SK-N-SH (cell line): ENCODE measurements at regions not wholly inside any gene's neighbourhood (a gene's known extent, or its start where the extent isn't known, plus 50 kb on each side); places are given as distances from the start of the nearest gene placed in this dataset.

Source experiments
- CTCF ChIA-PET: fragments of 300-600, 350-600 bp; formaldehyde crosslinking; extraction: SDS; loops from one replicate; lab custom pipeline; 2021; lab: Yijun Ruan, JAX
- POLR2A ChIA-PET: fragments of 350-600 bp; sonication (Branson Sonifier 250); formaldehyde crosslinking; extraction: SDS; loops from one replicate; lab custom pipeline; 2020; ENCODE audit warnings: antibody characterized with exemption, inconsistent platforms; lab: Yijun Ruan, JAX
- DNase-seq: peaks from one replicate; pipeline ENCODE4 v3.0.0; 2012
- H2AFZ ChIP-seq: fragments of 200-600 bp; sonication (generic); 2 replicates; pipeline ENCODE4 v1.8.1; 2016; ENCODE audit warnings: antibody characterized with exemption, mild to moderate bottlenecking, low read depth
- H3F3A ChIP-seq: fragments of 200-600 bp; sonication (generic); replicated peaks from 2 replicates; pipeline ENCODE3; 2016; ENCODE audit warnings: antibody characterized with exemption, mild to moderate bottlenecking; ENCODE audit not compliant: insufficient read depth
- H3K27ac ChIP-seq, 2 experiments: fragments of 200-500 bp in 1 of 2; fragments of 200-600 bp in 1 of 2; sonication (Bioruptor generic) in 1 of 2; sonication (generic), shearing (Covaris generic) in 1 of 2; 2 replicates each; pipeline versions ENCODE4 v1.5.1 to v1.6.1; 2014 to 2016; ENCODE audit warnings: low read depth in 2 of 2, inconsistent platforms in 1 of 2, low read length in 1 of 2, mild to moderate bottlenecking in 1 of 2, mixed read lengths in 1 of 2
- H3K27me3 ChIP-seq: fragments of 200-600 bp; sonication (generic), shearing (Covaris generic); 2 replicates; pipeline ENCODE4 v1.6.1; 2016; ENCODE audit warnings: mixed run types; ENCODE audit not compliant: insufficient read depth
- H3K36me3 ChIP-seq, 2 experiments: fragments of 200-500 bp in 1 of 2; fragments of 200-600 bp in 1 of 2; sonication (Bioruptor generic) in 1 of 2; sonication (generic) in 1 of 2; replicated peaks in 1 of 2; 2 replicates each; pipeline versions ENCODE3 to v1.5.1; 2014 to 2016; ENCODE audit warnings: low read length in 1 of 2, mild to moderate bottlenecking in 1 of 2; ENCODE audit not compliant: insufficient read depth in 2 of 2, control insufficient read depth in 1 of 2
- H3K4me1 ChIP-seq, 2 experiments: fragments of 200-500 bp in 1 of 2; fragments of 200-600 bp in 1 of 2; sonication (Bioruptor generic) in 1 of 2; sonication (generic), shearing (Covaris generic) in 1 of 2; 2 replicates each; pipeline versions ENCODE4 v1.5.1 to v1.6.1; 2014 to 2016; ENCODE audit warnings: low read depth in 1 of 2, low read length in 1 of 2, mixed run types in 1 of 2; ENCODE audit not compliant: insufficient read depth in 2 of 2, control insufficient read depth in 1 of 2
- H3K4me2 ChIP-seq: fragments of 200-600 bp; sonication (generic), shearing (Covaris generic); 2 replicates; pipeline ENCODE4 v1.6.1; 2017; ENCODE audit warnings: mixed run types
- H3K4me3 ChIP-seq, 2 experiments: fragments of 200-500 bp in 1 of 2; fragments of 200-600 bp in 1 of 2; sonication (Bioruptor generic) in 1 of 2; sonication (generic), shearing (Covaris generic) in 1 of 2; 2 replicates each; pipeline versions ENCODE4 v1.5.1 to v1.8.1; 2014 to 2016; ENCODE audit warnings: low read depth in 2 of 2, inconsistent platforms in 1 of 2, low read length in 1 of 2, mild to moderate bottlenecking in 1 of 2, mixed read lengths in 1 of 2, moderate library complexity in 1 of 2
- H3K79me2 ChIP-seq: fragments of 200-600 bp; sonication (generic); 2 replicates; pipeline ENCODE4 v1.8.1; 2017; ENCODE audit warnings: mild to moderate bottlenecking; ENCODE audit not compliant: insufficient read depth
- H3K9ac ChIP-seq: fragments of 200-600 bp; sonication (generic); 2 replicates; pipeline ENCODE4 v1.6.1; 2017; ENCODE audit warnings: mixed run types
- H3K9me2 ChIP-seq: fragments of 200-600 bp; sonication (generic); 2 replicates; pipeline ENCODE4 v1.6.1; 2017; ENCODE audit warnings: mixed run types
- H3K9me3 ChIP-seq: fragments of 200-600 bp; sonication (generic); 2 replicates; pipeline ENCODE4 v1.6.1; 2017; ENCODE audit warnings: mixed run types, mild to moderate bottlenecking, moderate library complexity
- H4K20me1 ChIP-seq: fragments of 200-600 bp; sonication (generic); 2 replicates; pipeline ENCODE4 v1.6.1; 2017; ENCODE audit warnings: mild to moderate bottlenecking, mixed run types; ENCODE audit not compliant: insufficient read depth
- CHD2 ChIP-seq: fragments of 150-350 bp; IDR thresholded peaks from 2 replicates; pipeline ENCODE4 v1.6.1; 2018; ENCODE audit warnings: low read length; ENCODE audit not compliant: partially characterized antibody
- ELF1 ChIP-seq: IDR thresholded peaks from 2 replicates; pipeline ENCODE4 v1.4.0; 2012
- EP300 ChIP-seq, 2 experiments: IDR thresholded peaks; 2 replicates each; pipeline versions ENCODE4 v1.4.0 to v1.6.1; 2012; ENCODE audit warnings: borderline replicate concordance in 1 of 2, low read depth in 1 of 2, low read length in 1 of 2
- EZH2phosphoT487 ChIP-seq: fragments of 200-600 bp; sonication (generic); IDR thresholded peaks from 2 replicates; pipeline ENCODE4 v1.6.1; 2017; ENCODE audit warnings: low read depth, mixed run types, mild to moderate bottlenecking, antibody characterized with exemption, moderate library complexity, borderline replicate concordance
- GABPA ChIP-seq: IDR thresholded peaks from 2 replicates; pipeline ENCODE4 v1.4.0; 2012; ENCODE audit warnings: low read depth, mild to moderate bottlenecking
- GATA2 ChIP-seq: sonication (generic); formaldehyde crosslinking; IDR thresholded peaks from 2 replicates; pipeline ENCODE4 v1.5.0; 2020; ENCODE audit warnings: mild to moderate bottlenecking, missing genetic modification reagents
- IRF3 ChIP-seq: fragments of 150-350 bp; IDR thresholded peaks from 2 replicates; pipeline ENCODE4 v1.6.1; 2016; ENCODE audit warnings: mild to moderate bottlenecking, low read depth, low read length
- MAX ChIP-seq: IDR thresholded peaks from 2 replicates; pipeline ENCODE4 v1.4.0; 2012; ENCODE audit warnings: low read depth
- MXI1 ChIP-seq: IDR thresholded peaks from 2 replicates; pipeline ENCODE4 v1.6.1; 2012; ENCODE audit warnings: mild to moderate bottlenecking, low read depth, low read length, improper control_type of control experiment
- NFIC ChIP-seq: IDR thresholded peaks from 2 replicates; pipeline ENCODE4 v1.4.0; 2012; ENCODE audit warnings: borderline replicate concordance
- NRF1 ChIP-seq: IDR thresholded peaks from 2 replicates; pipeline ENCODE4 v1.6.1; 2012; ENCODE audit warnings: low read depth, mild to moderate bottlenecking, low read length
- PBX3 ChIP-seq: IDR thresholded peaks from 2 replicates; pipeline ENCODE4; 2012
- POLR2AphosphoS5 ChIP-seq: IDR thresholded peaks from 2 replicates; pipeline ENCODE4 v1.6.1; 2012; ENCODE audit warnings: low read depth, low read length
- RAD21 ChIP-seq: IDR thresholded peaks from 2 replicates; pipeline ENCODE4 v1.6.1; 2012; ENCODE audit warnings: mild to moderate bottlenecking, low read length
- RCOR1 ChIP-seq: fragments of 150-350 bp; IDR thresholded peaks from 2 replicates; pipeline ENCODE4 v1.6.1; 2017; ENCODE audit warnings: antibody characterized with exemption, low read length
- RXRA ChIP-seq: IDR thresholded peaks from 2 replicates; pipeline ENCODE4 v1.4.0; 2012; ENCODE audit warnings: low read depth, mild to moderate bottlenecking, borderline replicate concordance
- SIN3A ChIP-seq: IDR thresholded peaks from 2 replicates; pipeline ENCODE4 v1.6.1; 2012; ENCODE audit warnings: low read depth, mild to moderate bottlenecking, low read length, moderate library complexity, borderline replicate concordance
- SMC3 ChIP-seq: IDR thresholded peaks from 2 replicates; pipeline ENCODE4 v1.6.1; 2012; ENCODE audit warnings: low read depth, low read length, improper control_type of control experiment
- TAF1 ChIP-seq: IDR thresholded peaks from 2 replicates; pipeline ENCODE4 v1.6.1; 2012; ENCODE audit warnings: low read depth, mild to moderate bottlenecking, low read length, moderate library complexity, borderline replicate concordance
- TCF12 ChIP-seq: IDR thresholded peaks from 2 replicates; pipeline ENCODE4 v1.4.0; 2012
- TEAD4 ChIP-seq: IDR thresholded peaks from 2 replicates; pipeline ENCODE4 v1.4.0; 2012; ENCODE audit warnings: mild to moderate bottlenecking, borderline replicate concordance; ENCODE audit not compliant: insufficient read depth
- USF1 ChIP-seq: IDR thresholded peaks from 2 replicates; pipeline ENCODE4 v1.4.0; 2012; ENCODE audit warnings: low read depth, borderline replicate concordance
- USF2 ChIP-seq: fragments of 150-350 bp; IDR thresholded peaks from 2 replicates; pipeline ENCODE4 v1.6.1; 2017; ENCODE audit warnings: antibody characterized with exemption, low read length, low read depth, borderline replicate concordance
- YY1 ChIP-seq: IDR thresholded peaks from 2 replicates; pipeline ENCODE4 v1.4.0; 2012; ENCODE audit warnings: low read depth, mild to moderate bottlenecking
- ZBTB33 ChIP-seq: IDR thresholded peaks from 2 replicates; pipeline ENCODE4 v1.4.0; 2012; ENCODE audit warnings: low read depth, borderline replicate concordance
- WGBS: methylation state at CpG from one replicate; pipeline ENCODE4 v1.1.6; 2017; ENCODE audit warnings: low lambda C conversion rate; 5-methylcytosine and 5-hydroxymethylcytosine counted together

GRCh38 chr6:121694389-121694788 lies 258.9 kb downstream of the GJA1 start (continued):
- no peak for TF ChIP-seq EZH2phosphoT487
- TF ChIP-seq RXRA, result peak; percentile 73
- TF ChIP-seq YY1, result no peak
- no peak for TF ChIP-seq NFIC
- no peak for TF ChIP-seq TAF1
- no peak for TF ChIP-seq USF1
- TF ChIP-seq ELF1, result no peak
- TF ChIP-seq SIN3A, result no peak
- no peak for TF ChIP-seq IRF3
- TF ChIP-seq GATA2 (CRISPR knock-in tag), result no peak
- TF ChIP-seq, all 33 proteins: peak for 5

- no peaks in the 10 kb centered on the region for H3K27me3 ChIP-seq
- H3K9ac ChIP-seq, result peak overlapping the region; percentile 23; the same call in 1 of the 2 replicates
- H3K79me2 ChIP-seq, result no peaks in the 10 kb centered on the region
- peak overlapping the region in 1 of 2 experiments; percentile 69; a peak in 3 of 4 replicates for H3K27ac ChIP-seq
- H3K4me3 ChIP-seq, result no peak overlapping the region
- no peaks in the 10 kb centered on the region for H3K9me2 ChIP-seq
- no peak for DNase-seq
- no peaks in the 10 kb centered on the region for H4K20me1 ChIP-seq
- peaks cover 26% of the 10 kb centered on the region for H3F3A ChIP-seq
- 59% methylated on average over 3 of the region's 3 CpGs for WGBS
- no peaks in the 10 kb centered on the region for H3K9me3 ChIP-seq
- CTCF ChIA-PET, result no interaction called here
- no peaks in the 10 kb centered on the region for H3K36me3 ChIP-seq
- H2AFZ ChIP-seq, result peak overlapping the region; percentile 49; the same call in 1 of the 2 replicates
- H3K4me1 ChIP-seq, result peaks cover 2 to 33% of the 10 kb centered on the region in 2 experiments; a peak in 2 of 4 replicates
- POLR2A ChIA-PET, result no interaction called here
- peak overlapping the region; percentile 33; the same call in 1 of the 2 replicates for H3K4me2 ChIP-seq
- TF ChIP-seq RXRA (no peak), PBX3 (no peak), USF2 (no peak), NFIC (peak; percentile 54; the same call in 1 of the 2 replicates), EP300 (IDR thresholded peaks at IDR 0.05; ENCODE audit: borderline replicate concordance in 1 of 2, low read depth in 1 of 2, low read length in 1 of 2) (no peak; a peak in 1 of 4 replicates), TCF12 (0 out of 2 replicates have a peak, but pooled peaks have one; percentile 4), ZBTB33 (no peak), CHD2 (no peak), RAD21 (no peak), GABPA (no peak), SMC3 (no peak), MXI1 (no peak), MAX (no peak), EZH2phosphoT487 (no peak), GATA2 (CRISPR knock-in tag) (no peak), RCOR1 (no peak), IRF3 (no peak), TEAD4 (peak; percentile 14; the same call in 1 of the 2 replicates), NRF1 (no peak), POLR2AphosphoS5 (no peak)
Observed at GRCh38 chr6:121694801-121695251, 259.4 kb downstream of the GJA1 start.
